HEK293 (cell line): ENCODE measurements at regions not wholly inside any gene's neighbourhood (a gene's known extent, or its start where the extent isn't known, plus 50 kb on each side); places are given as distances from the start of the nearest gene placed in this dataset.

Source experiments
- SETDB1 ChIP-seq: IDR thresholded peaks from one replicate; pipeline ENCODE4 v1.6.1; 2017; ENCODE audit warnings: mild to moderate bottlenecking, low read length, moderate library complexity, mixed read lengths; ENCODE audit not compliant: insufficient read length
- ZFHX2 ChIP-seq: fragments of 450-650 bp; formaldehyde crosslinking; conservative IDR thresholded peaks from 2 replicates; pipeline ENCODE4 v1.5.1; 2016; ENCODE audit warnings: missing biosample characterization, missing genetic modification characterization
- ZNF10 ChIP-seq: fragments of 450-650 bp; formaldehyde crosslinking; IDR thresholded peaks from 2 replicates; pipeline ENCODE4 v1.5.1; 2017; ENCODE audit warnings: missing biosample characterization, missing genetic modification characterization
- ZNF114 ChIP-seq: fragments of 450-650 bp; formaldehyde crosslinking; IDR thresholded peaks from 2 replicates; pipeline ENCODE4 v1.5.0; 2017; ENCODE audit warnings: missing biosample characterization, missing genetic modification characterization
- ZNF513 ChIP-seq: fragments of 450-650 bp; IDR thresholded peaks from 2 replicates; pipeline ENCODE4 v1.5.1; 2018; ENCODE audit warnings: missing biosample characterization, missing genetic modification characterization
- ZNF518A ChIP-seq: fragments of 450-650 bp; formaldehyde crosslinking; conservative IDR thresholded peaks from 2 replicates; pipeline ENCODE4 v1.5.1; 2016; ENCODE audit warnings: low read depth, missing biosample characterization, missing genetic modification characterization
- ZNF529 ChIP-seq: fragments of 450-650 bp; formaldehyde crosslinking; IDR thresholded peaks from 2 replicates; pipeline ENCODE4 v1.5.1; 2017; ENCODE audit warnings: missing genetic modification characterization, missing biosample characterization; ENCODE audit not compliant: insufficient replicate concordance
- ZNF645 ChIP-seq: fragments of 450-650 bp; formaldehyde crosslinking; IDR thresholded peaks from 2 replicates; pipeline ENCODE4; 2016; ENCODE audit warnings: missing biosample characterization, missing genetic modification characterization
- ZNF792 ChIP-seq: fragments of 450-650 bp; formaldehyde crosslinking; IDR thresholded peaks from 2 replicates; pipeline ENCODE4 v1.5.1; 2016; ENCODE audit warnings: missing biosample characterization, missing genetic modification characterization
- TF ChIP-seq, protein P1 (sequence below): fragments of 450-650 bp; formaldehyde crosslinking; IDR thresholded peaks from 2 replicates; pipeline ENCODE4 v1.5.1; 2016; ENCODE audit warnings: missing biosample characterization, missing genetic modification characterization

DNA sequence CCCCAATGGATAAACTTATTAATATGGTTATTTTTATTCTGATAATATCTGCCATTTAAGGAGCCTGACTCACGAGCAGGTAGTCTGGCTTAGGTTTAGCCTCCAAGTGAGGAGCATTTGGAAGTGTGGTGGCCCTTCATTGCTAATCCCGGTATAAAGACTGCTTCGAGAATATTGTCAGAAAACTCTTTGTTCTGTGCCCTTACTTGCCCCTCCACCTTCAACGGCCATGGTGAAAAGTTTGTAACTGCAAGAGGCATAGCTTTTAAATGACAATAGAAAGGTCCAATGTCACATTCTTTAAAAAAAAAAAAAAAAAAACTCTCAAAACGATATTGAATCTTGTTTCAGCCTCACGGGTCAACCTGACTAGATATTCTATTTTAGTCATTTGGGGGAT is 157.4 kb upstream of the PROX1 start:
- TF ChIP-seq ZFHX2 (tag by site-specific recombination) = no peak
- TF ChIP-seq SETDB1 = no peak
- TF ChIP-seq, protein P1, sequence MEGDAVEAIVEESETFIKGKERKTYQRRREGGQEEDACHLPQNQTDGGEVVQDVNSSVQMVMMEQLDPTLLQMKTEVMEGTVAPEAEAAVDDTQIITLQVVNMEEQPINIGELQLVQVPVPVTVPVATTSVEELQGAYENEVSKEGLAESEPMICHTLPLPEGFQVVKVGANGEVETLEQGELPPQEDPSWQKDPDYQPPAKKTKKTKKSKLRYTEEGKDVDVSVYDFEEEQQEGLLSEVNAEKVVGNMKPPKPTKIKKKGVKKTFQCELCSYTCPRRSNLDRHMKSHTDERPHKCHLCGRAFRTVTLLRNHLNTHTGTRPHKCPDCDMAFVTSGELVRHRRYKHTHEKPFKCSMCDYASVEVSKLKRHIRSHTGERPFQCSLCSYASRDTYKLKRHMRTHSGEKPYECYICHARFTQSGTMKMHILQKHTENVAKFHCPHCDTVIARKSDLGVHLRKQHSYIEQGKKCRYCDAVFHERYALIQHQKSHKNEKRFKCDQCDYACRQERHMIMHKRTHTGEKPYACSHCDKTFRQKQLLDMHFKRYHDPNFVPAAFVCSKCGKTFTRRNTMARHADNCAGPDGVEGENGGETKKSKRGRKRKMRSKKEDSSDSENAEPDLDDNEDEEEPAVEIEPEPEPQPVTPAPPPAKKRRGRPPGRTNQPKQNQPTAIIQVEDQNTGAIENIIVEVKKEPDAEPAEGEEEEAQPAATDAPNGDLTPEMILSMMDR (tag by site-specific recombination) = no peak
- no peak for TF ChIP-seq ZNF513 (tag by site-specific recombination)
- no peak for TF ChIP-seq ZNF518A (tag by site-specific recombination)
- no peak for TF ChIP-seq ZNF114 (tag by site-specific recombination)
- TF ChIP-seq ZNF792 (tag by site-specific recombination) = no peak
- TF ChIP-seq ZNF10 (tag by site-specific recombination) = no peak
- TF ChIP-seq ZNF645 (tag by site-specific recombination) = no peak
- no peak for TF ChIP-seq ZNF529 (tag by site-specific recombination)
